Colonic mucosa (tissue), 4 donors: ENCODE measurements at regions not wholly inside any gene's neighbourhood (a gene's known extent, or its start where the extent isn't known, plus 50 kb on each side); places are given as distances from the start of the nearest gene placed in this dataset.

Source experiments
- DNase-seq: peaks from one replicate; pipeline ENCODE4 v3.0.0-alpha.2; 2020
- H3K27ac ChIP-seq: fragments of 200-600 bp; one replicate; pipeline ENCODE4 v1.8.0; 2021
- H3K27me3 ChIP-seq: fragments of 200-600 bp; one replicate; pipeline ENCODE4 v1.8.0; 2021
- H3K36me3 ChIP-seq: fragments of 200-600 bp; one replicate; pipeline ENCODE4 v1.8.0; 2021
- H3K4me1 ChIP-seq: fragments of 200-600 bp; one replicate; pipeline ENCODE4 v1.8.0; 2021; ENCODE audit warnings: mild to moderate bottlenecking
- H3K4me3 ChIP-seq: fragments of 200-600 bp; one replicate; pipeline ENCODE4 v1.8.0; 2021
- H3K9ac ChIP-seq, 2 donors: one replicate each; pipeline ENCODE4 v1.7.0; 2013; ENCODE audit warnings: control low read depth in 2 of 2, low read depth in 2 of 2, low read length in 2 of 2
- H3K9me3 ChIP-seq: fragments of 200-600 bp; one replicate; pipeline ENCODE4 v1.8.0; 2021
- intact Hi-C: fragments of 100-400 bp; cut with DNase I; formaldehyde crosslinking; loops from one replicate; pipeline ENCODE4 v1.14.1; 2022
- TF ChIP-seq, protein P1 (sequence below): fragments of 200-600 bp; IDR thresholded peaks from one replicate; pipeline ENCODE4 v1.8.0; 2022; ENCODE audit warnings: antibody characterized with exemption, mild to moderate bottlenecking
- donor health status: healthy.
- donor health status: DM: no; HTN: no; CAD: no.
- donor health status: DM: no; HTN: no; CAD: no.

DNA sequence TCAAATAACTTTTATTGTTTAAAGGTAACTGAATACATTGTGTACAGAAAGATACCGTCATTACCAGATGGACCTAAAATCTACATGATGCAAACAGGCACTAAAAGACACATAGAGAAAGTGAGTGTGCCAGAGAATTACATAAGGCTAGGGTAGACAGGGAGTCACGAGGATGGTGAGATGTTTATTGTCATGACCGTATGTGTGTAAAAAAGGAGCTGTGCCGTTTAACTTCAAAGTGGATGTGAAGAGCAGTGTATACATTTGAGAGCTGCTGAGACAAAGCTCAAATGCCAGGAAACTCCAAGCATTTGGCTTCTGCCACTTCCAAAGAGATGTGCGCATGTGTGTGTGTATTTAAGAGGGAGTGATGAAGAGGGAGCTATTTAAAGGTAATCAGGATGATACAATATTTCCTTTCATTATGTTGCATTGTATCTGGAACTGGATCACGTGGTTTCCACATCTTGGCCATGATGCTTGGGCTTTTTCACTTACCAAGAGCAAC lies 51.4 kb upstream of the IGF1R start:
- no peaks in the 10 kb centered on the region for H3K4me1 ChIP-seq
- H3K27ac ChIP-seq: no peak overlapping the region
- H3K4me3 ChIP-seq: no peak overlapping the region
- DNase-seq: no peak
- no peak overlapping the region for H3K9ac ChIP-seq
- H3K27me3 ChIP-seq: no peaks in the 10 kb centered on the region
- TF ChIP-seq, protein P1, sequence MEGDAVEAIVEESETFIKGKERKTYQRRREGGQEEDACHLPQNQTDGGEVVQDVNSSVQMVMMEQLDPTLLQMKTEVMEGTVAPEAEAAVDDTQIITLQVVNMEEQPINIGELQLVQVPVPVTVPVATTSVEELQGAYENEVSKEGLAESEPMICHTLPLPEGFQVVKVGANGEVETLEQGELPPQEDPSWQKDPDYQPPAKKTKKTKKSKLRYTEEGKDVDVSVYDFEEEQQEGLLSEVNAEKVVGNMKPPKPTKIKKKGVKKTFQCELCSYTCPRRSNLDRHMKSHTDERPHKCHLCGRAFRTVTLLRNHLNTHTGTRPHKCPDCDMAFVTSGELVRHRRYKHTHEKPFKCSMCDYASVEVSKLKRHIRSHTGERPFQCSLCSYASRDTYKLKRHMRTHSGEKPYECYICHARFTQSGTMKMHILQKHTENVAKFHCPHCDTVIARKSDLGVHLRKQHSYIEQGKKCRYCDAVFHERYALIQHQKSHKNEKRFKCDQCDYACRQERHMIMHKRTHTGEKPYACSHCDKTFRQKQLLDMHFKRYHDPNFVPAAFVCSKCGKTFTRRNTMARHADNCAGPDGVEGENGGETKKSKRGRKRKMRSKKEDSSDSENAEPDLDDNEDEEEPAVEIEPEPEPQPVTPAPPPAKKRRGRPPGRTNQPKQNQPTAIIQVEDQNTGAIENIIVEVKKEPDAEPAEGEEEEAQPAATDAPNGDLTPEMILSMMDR: no peak
- no peaks in the 10 kb centered on the region for H3K36me3 ChIP-seq
- intact Hi-C loops: no loop called here
- H3K9me3 ChIP-seq: no peaks in the 10 kb centered on the region

DNA sequence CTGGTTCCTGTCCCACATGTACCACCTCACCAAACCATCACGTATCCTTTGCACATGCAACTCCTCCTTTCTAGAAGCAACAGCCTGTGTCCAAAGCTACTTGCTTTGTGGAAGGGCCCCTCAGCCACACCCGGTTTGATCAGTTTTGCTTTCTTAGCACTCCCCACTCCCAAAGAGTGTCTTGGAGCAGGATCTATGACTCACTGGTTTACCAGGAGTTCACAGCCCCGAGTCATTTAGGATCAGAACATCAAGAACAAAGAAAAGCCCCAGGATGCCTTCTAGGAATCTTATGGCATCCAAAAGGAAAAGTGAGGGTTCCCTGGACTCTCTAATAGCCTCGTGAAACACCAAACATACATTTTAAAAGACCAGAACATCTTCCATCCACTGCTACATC lies 50.7 kb upstream of the IGF1R start:
- no peaks in the 10 kb centered on the region for H3K4me1 ChIP-seq
- H3K9ac ChIP-seq: no peak overlapping the region
- TF ChIP-seq, protein P1: no peak
- H3K9me3 ChIP-seq: no peaks in the 10 kb centered on the region
- no peak for DNase-seq
- H3K4me3 ChIP-seq: no peak overlapping the region
- H3K36me3 ChIP-seq: no peaks in the 10 kb centered on the region
- H3K27ac ChIP-seq: no peak overlapping the region
- intact Hi-C loops: no loop called here
- H3K27me3 ChIP-seq: no peaks in the 10 kb centered on the region
